ENCODE measurements at regions not wholly inside any gene's neighbourhood (a gene's known extent, or its start where the extent isn't known, plus 50 kb on each side); places are given as distances from the start of the nearest gene placed in this dataset.

GRCh38 chr7:45253368-45253767 is 95.8 kb downstream of the RAMP3 start:
- intact Hi-C loops (cut with micrococcal nuclease), result no loop called here
- Histone ChIP-seq H3K9ac (ENCODE audit: insufficient read depth, low read length, poor library complexity, severe bottlenecking) (no peak overlapping the region), H3K9me3 (replicated peaks in 1 of 2; ENCODE audit: control insufficient read depth in 1 of 2, insufficient read depth in 1 of 2, low read length in 2 of 2) (no peaks in the 10 kb centered on the region), H3K27me3 (ENCODE audit: control insufficient read depth in 2 of 2, insufficient read depth in 2 of 2, low read length in 2 of 2) (peaks cover 0 to 2% of the 10 kb centered on the region in 2 donors), H3K36me3 (replicated peaks in 1 of 2; ENCODE audit: control insufficient read depth in 1 of 2, insufficient read depth in 2 of 2, low read length in 2 of 2) (no peaks in the 10 kb centered on the region), H3K4me2 (replicated peaks; ENCODE audit: extremely low read depth, low read length, poor library complexity, severe bottlenecking) (no peak overlapping the region), H3K4me3 (replicated peaks in 1 of 3; ENCODE audit: low read depth in 2 of 3, low read length in 3 of 3) (no peak overlapping the region), H3K4me1 (ENCODE audit: control insufficient read depth in 1 of 2, insufficient read depth in 2 of 2, low read length in 2 of 2) (no peaks in the 10 kb centered on the region), H4K20me1 (ENCODE audit: insufficient read depth, low read length) (no peaks in the 10 kb centered on the region), H2AFZ (ENCODE audit: insufficient read depth, low read depth, low read length, poor library complexity, severe bottlenecking) (no peak overlapping the region), H3K27ac (ENCODE audit: low read depth in 1 of 2, low read length in 2 of 2) (no peak overlapping the region), H3K79me2 (ENCODE audit: insufficient read depth, low read length) (no peaks in the 10 kb centered on the region)
- Mint-ChIP-seq H3K4me1 (no peaks in the 10 kb centered on the region), H3K4me3 (peak overlapping the region in 1 of 2 donors; percentile 69), H3K9me3 (peaks cover 0 to 2% (median 0%) of the 10 kb centered on the region in 7 donors), H3K36me3 (no peaks in the 10 kb centered on the region), H3K27ac (no peak overlapping the region), H3K27me3 (ENCODE audit: low read depth in 3 of 3) (peaks cover 11 to 23% (median 16%) of the 10 kb centered on the region in 3 donors)
- no peak for DNase-seq
- no peak for TF ChIP-seq CTCF (IDR thresholded peaks at IDR 0.05)
- 83% methylated on average over 1 of the region's 1 CpG for WGBS (ENCODE audit: insufficient coverage)

- peaks cover 0 to 2% (median 0%) of the 10 kb centered on the region in 7 donors for H3K9me3 Mint-ChIP-seq
- H3K79me2 ChIP-seq (ENCODE audit: insufficient read depth, low read length), result no peaks in the 10 kb centered on the region
- H3K27ac Mint-ChIP-seq, result no peak overlapping the region
- no peaks in the 10 kb centered on the region for H3K4me1 ChIP-seq (ENCODE audit: control insufficient read depth in 1 of 2, insufficient read depth in 2 of 2, low read length in 2 of 2)
- no peak overlapping the region for H3K27ac ChIP-seq (ENCODE audit: low read depth in 1 of 2, low read length in 2 of 2)
- H3K4me1 Mint-ChIP-seq, result no peaks in the 10 kb centered on the region
- intact Hi-C loops (cut with micrococcal nuclease), result no loop called here
- no peak overlapping the region for H3K4me3 Mint-ChIP-seq
- H3K36me3 Mint-ChIP-seq, result no peaks in the 10 kb centered on the region
- H3K9me3 ChIP-seq (replicated peaks in 1 of 2; ENCODE audit: control insufficient read depth in 1 of 2, insufficient read depth in 1 of 2, low read length in 2 of 2), result no peaks in the 10 kb centered on the region
- H3K4me2 ChIP-seq (replicated peaks; ENCODE audit: extremely low read depth, low read length, poor library complexity, severe bottlenecking), result no peak overlapping the region
- no peaks in the 10 kb centered on the region for H4K20me1 ChIP-seq (ENCODE audit: insufficient read depth, low read length)
- H3K36me3 ChIP-seq (replicated peaks in 1 of 2; ENCODE audit: control insufficient read depth in 1 of 2, insufficient read depth in 2 of 2, low read length in 2 of 2), result no peaks in the 10 kb centered on the region
- no peak for TF ChIP-seq CTCF (IDR thresholded peaks at IDR 0.05)
- H3K27me3 ChIP-seq (ENCODE audit: control insufficient read depth in 2 of 2, insufficient read depth in 2 of 2, low read length in 2 of 2), result no peaks in the 10 kb centered on the region
- WGBS (ENCODE audit: insufficient coverage), result 95% methylated on average over 3 of the region's 7 CpGs
- DNase-seq, result no peak
- no peak overlapping the region for H3K9ac ChIP-seq (ENCODE audit: insufficient read depth, low read length, poor library complexity, severe bottlenecking)
- H2AFZ ChIP-seq (ENCODE audit: insufficient read depth, low read depth, low read length, poor library complexity, severe bottlenecking), result no peak overlapping the region
- no peak overlapping the region for H3K4me3 ChIP-seq (replicated peaks in 1 of 3; ENCODE audit: low read depth in 2 of 3, low read length in 3 of 3)
- H3K27me3 Mint-ChIP-seq (ENCODE audit: low read depth in 3 of 3), result peaks cover 7 to 23% (median 19%) of the 10 kb centered on the region in 3 donors
Measured at GRCh38 chr7:45255187-45255586, 97.6 kb downstream of the RAMP3 start.
